IMR-90 (cell line): ENCODE measurements at regions not wholly inside any gene's neighbourhood (a gene's known extent, or its start where the extent isn't known, plus 50 kb on each side); places are given as distances from the start of the nearest gene placed in this dataset.

Source experiments
- ATAC-seq: fragments of 200-7000 bp; cut with Tn5 transposase; 2 replicates; pipeline ENCODE4 v1.9.1; 2020; ENCODE audit warnings: low read depth, mild to moderate bottlenecking, moderate library complexity
- BruUV-seq: library from RNA; stranded (reverse); fragments of 400-500 nt; replicated peaks from 2 replicates; lab custom pipeline; 2021; lab: Mats Ljungman, UMichigan
- CTCF ChIA-PET: fragments of 300-600 bp; formaldehyde crosslinking; extraction: SDS; loops from one replicate; lab custom pipeline; 2021; ENCODE audit warnings: antibody characterized with exemption; lab: Yijun Ruan, JAX
- POLR2A ChIA-PET: fragments of 300-600 bp; sonication (Branson Sonifier 250); formaldehyde crosslinking; loops from one replicate; lab custom pipeline; 2022; ENCODE audit warnings: antibody characterized with exemption; ENCODE audit not compliant: unreplicated experiment; lab: Charles Lee
- DNase-seq: peaks from one replicate; pipeline ENCODE4 v3.0.0; 2013
- H2AFZ ChIP-seq: replicated peaks from 2 replicates; pipeline ENCODE3; 2013; ENCODE audit warnings: low read length, mild to moderate bottlenecking; ENCODE audit not compliant: poor library complexity
- H2AK5ac ChIP-seq: 2 replicates; pipeline ENCODE4 v1.6.1; 2013; ENCODE audit warnings: low read depth, low read length, inconsistent platforms
- H2AK9ac ChIP-seq: replicated peaks from 2 replicates; pipeline ENCODE3; 2013; ENCODE audit warnings: mild to moderate bottlenecking, low read depth, low read length, moderate library complexity; ENCODE audit not compliant: poor library complexity
- H2BK120ac ChIP-seq: 2 replicates; pipeline ENCODE4 v1.6.1; 2013; ENCODE audit warnings: low read depth, low read length, inconsistent platforms
- H2BK15ac ChIP-seq: 3 replicates; pipeline ENCODE4 v1.6.1; 2013; ENCODE audit warnings: low read depth, low read length, inconsistent platforms
- H2BK20ac ChIP-seq: 2 replicates; pipeline ENCODE4 v1.6.1; 2013; ENCODE audit warnings: low read depth, mild to moderate bottlenecking, inconsistent platforms, low read length, moderate library complexity
- H2BK5ac ChIP-seq: 2 replicates; pipeline ENCODE4 v1.6.1; 2013; ENCODE audit warnings: mild to moderate bottlenecking, low read depth, low read length, inconsistent platforms; ENCODE audit not compliant: poor library complexity, severe bottlenecking
- H3K14ac ChIP-seq: replicated peaks from 2 replicates; pipeline ENCODE4 v1.6.1; 2013; ENCODE audit warnings: low read depth, low read length, inconsistent platforms
- H3K18ac ChIP-seq: 2 replicates; pipeline ENCODE4 v1.6.1; 2013; ENCODE audit warnings: low read depth, low read length, control low read depth
- H3K23ac ChIP-seq: 2 replicates; pipeline ENCODE4 v1.6.1; 2013; ENCODE audit warnings: low read depth, low read length, inconsistent platforms
- H3K27ac ChIP-seq: 2 replicates; pipeline ENCODE4 v1.5.1; 2013; ENCODE audit warnings: mild to moderate bottlenecking, control low read depth, low read length; ENCODE audit not compliant: insufficient read depth
- H3K27me3 ChIP-seq: 2 replicates; pipeline ENCODE4 v1.6.1; 2013; ENCODE audit warnings: low read length; ENCODE audit not compliant: control insufficient read depth, insufficient read depth
- H3K36me3 ChIP-seq: 2 replicates; pipeline ENCODE4 v1.6.1; 2013; ENCODE audit warnings: low read length, mixed read lengths; ENCODE audit not compliant: control insufficient read depth, insufficient read depth
- H3K4ac ChIP-seq: 2 replicates; pipeline ENCODE4 v1.6.1; 2013; ENCODE audit warnings: low read depth, low read length, inconsistent platforms
- H3K4me1 ChIP-seq: 2 replicates; pipeline ENCODE4 v1.6.1; 2013; ENCODE audit warnings: low read length, mixed read lengths; ENCODE audit not compliant: control insufficient read depth, insufficient read depth
- H3K4me2 ChIP-seq: 2 replicates; pipeline ENCODE4 v1.6.1; 2013; ENCODE audit warnings: low read depth, mild to moderate bottlenecking, control low read depth, low read length, moderate library complexity
- H3K4me3 ChIP-seq: 2 replicates; pipeline ENCODE4 v1.5.1; 2013; ENCODE audit warnings: low read depth, mild to moderate bottlenecking, control low read depth, low read length, moderate library complexity; ENCODE audit not compliant: insufficient read depth
- H3K56ac ChIP-seq: 2 replicates; pipeline ENCODE4 v1.6.1; 2013; ENCODE audit warnings: low read length, inconsistent platforms; ENCODE audit not compliant: insufficient read depth; ENCODE audit errors: extremely low read depth
- H3K79me1 ChIP-seq, 2 experiments: 2 replicates each; pipeline ENCODE4 v1.6.1; 2013; ENCODE audit warnings: low read length in 2 of 2, inconsistent platforms in 1 of 2, low read depth in 1 of 2
- H3K9ac ChIP-seq: 2 replicates; pipeline ENCODE4 v1.6.1; 2013; ENCODE audit warnings: low read depth, low read length, control low read depth
- H3K9me1 ChIP-seq: 2 replicates; pipeline ENCODE4 v1.6.1; 2013; ENCODE audit warnings: low read length, inconsistent platforms; ENCODE audit not compliant: insufficient read depth
- H3K9me3 ChIP-seq: 2 replicates; pipeline ENCODE4 v1.6.1; 2013; ENCODE audit warnings: low read length; ENCODE audit not compliant: control insufficient read depth, insufficient read depth
- H4K20me1 ChIP-seq: 2 replicates; pipeline ENCODE4 v1.6.1; 2013; ENCODE audit warnings: low read length, inconsistent platforms; ENCODE audit not compliant: insufficient read depth
- H4K5ac ChIP-seq: 2 replicates; pipeline ENCODE4 v1.6.1; 2013; ENCODE audit warnings: mild to moderate bottlenecking, low read depth, low read length, control low read depth
- H4K8ac ChIP-seq, 2 experiments: 2 replicates each; pipeline ENCODE4 v1.6.1; 2013; ENCODE audit warnings: low read depth in 2 of 2, low read length in 2 of 2, control low read depth in 1 of 2, inconsistent platforms in 1 of 2
- H4K91ac ChIP-seq: 2 replicates; pipeline ENCODE4 v1.6.1; 2013; ENCODE audit warnings: low read depth, low read length, inconsistent platforms; ENCODE audit not compliant: insufficient read depth
- FOS ChIP-seq: fragments of 150-350 bp; IDR thresholded peaks from 2 replicates; pipeline ENCODE4 v1.6.1; 2016; ENCODE audit warnings: low read depth, low read length
- RFX5 ChIP-seq: IDR thresholded peaks from 2 replicates; pipeline ENCODE4 v1.8.0; 2012; ENCODE audit warnings: low read depth, mild to moderate bottlenecking, low read length, moderate library complexity
- WGBS, 2 experiments: methylation state at CpG; one replicate each; pipeline versions ENCODE4 v1.1.5 to v1.1.7; 2013; ENCODE audit warnings: missing lambda C conversion rate in 2 of 2; ENCODE audit not compliant: insufficient read length in 1 of 2; ENCODE audit errors: extremely low coverage in 2 of 2; 5-methylcytosine and 5-hydroxymethylcytosine counted together
- dilution Hi-C: fragments of 300-500 bp; cut with HindIII; formaldehyde crosslinking; loops from one replicate; pipeline ENCODE4 v1.14.3; 2018; ENCODE audit warnings: low sequenced_read_pairs; ENCODE audit not compliant: unreplicated experiment
- in situ Hi-C: fragments of 300-500 bp; cut with MboI; formaldehyde crosslinking; loops from 3 replicates; pipeline ENCODE4 v1.14.3; 2019; ENCODE audit warnings: low sequenced_read_pairs, inconsistent platforms, mixed read lengths
- intact Hi-C: fragments of 100-400 bp; cut with micrococcal nuclease; formaldehyde crosslinking; loops from 2 replicates; pipeline ENCODE4 v1.10.0; 2022

GRCh38 chr1:239151937-239152336 lies 234.4 kb upstream of the CHRM3 start:
- no peak overlapping the region for H4K8ac ChIP-seq
- no peaks in the 10 kb centered on the region for H4K20me1 ChIP-seq
- H4K91ac ChIP-seq: no peak overlapping the region
- no peaks in the 10 kb centered on the region for H3K36me3 ChIP-seq
- H2AK5ac ChIP-seq: no peak overlapping the region
- no peak overlapping the region for H3K4me2 ChIP-seq
- no peak overlapping the region for H3K27ac ChIP-seq
- no peak overlapping the region for H2AFZ ChIP-seq
- in situ Hi-C loops (no loop called here), intact Hi-C loops (no loop called here), dilution Hi-C loops (no loop called here)
- TF ChIP-seq FOS (no peak), RFX5 (no peak)
- CTCF ChIA-PET: interaction anchor here (0.6 kb wide), 1 partner anchor 684 kb away, joined by 6 read pairs; no protein-coding TSS in a partner anchor
- no CpG with 5 or more reads among the region's 2 CpGs for WGBS, 2 experiments
- no peak overlapping the region for H2BK5ac ChIP-seq
- ATAC-seq: no peak
- no peaks in the 10 kb centered on the region for H3K4me1 ChIP-seq
- H2BK20ac ChIP-seq: no peak overlapping the region
- no peaks in the 10 kb centered on the region for H3K9me1 ChIP-seq
- H3K9me3 ChIP-seq: peaks cover 12% of the 10 kb centered on the region
- BruUV-seq: no TSS peak
- H3K23ac ChIP-seq: no peak overlapping the region
- H3K56ac ChIP-seq: no peak overlapping the region
- H4K5ac ChIP-seq: no peak overlapping the region
- H2BK15ac ChIP-seq: no peak overlapping the region
- DNase-seq: no peak
- no peak overlapping the region for H3K4me3 ChIP-seq
- no peaks in the 10 kb centered on the region for H3K27me3 ChIP-seq
- H3K9ac ChIP-seq: no peak overlapping the region
- H2AK9ac ChIP-seq: no peak overlapping the region
- no peak overlapping the region for H3K14ac ChIP-seq
- H3K18ac ChIP-seq: no peak overlapping the region
- H2BK120ac ChIP-seq: no peak overlapping the region
- POLR2A ChIA-PET: no interaction called here
- H3K79me1 ChIP-seq: no peaks in the 10 kb centered on the region
- no peak overlapping the region for H3K4ac ChIP-seq
